HG03378 (cell line): ENCODE measurements at regions not wholly inside any gene's neighbourhood (a gene's known extent, or its start where the extent isn't known, plus 50 kb on each side); places are given as distances from the start of the nearest gene placed in this dataset.

Source experiments
- ATAC-seq: cut with Tn5 transposase; IDR thresholded peaks from one replicate; pipeline ENCODE4 v1.9.1; 2021; ENCODE audit warnings: mild to moderate bottlenecking, moderate library complexity; ENCODE audit not compliant: unreplicated experiment

GRCh38 chr1:57883642-57883995 lies 459.8 kb upstream of the DAB1 start:
- ATAC-seq: no peak

- ATAC-seq: no peak
Observed at GRCh38 chr1:57882934-57883641, 459.2 kb upstream of the DAB1 start.

GRCh38 chr1:57882072-57882471 lies 458.2 kb upstream of the DAB1 start:
- no peak for ATAC-seq

GRCh38 chr1:57881639-57882038 lies 457.8 kb upstream of the DAB1 start:
- no peak for ATAC-seq

GRCh38 chr1:57879700-57880099 lies 455.8 kb upstream of the DAB1 start:
- no peak for ATAC-seq

- no peak for ATAC-seq
Observed at GRCh38 chr1:57874418-57874877, 450.6 kb upstream of the DAB1 start.

- no peak for ATAC-seq
Observed at GRCh38 chr1:57872913-57873312, 449.1 kb upstream of the DAB1 start.

- ATAC-seq: no peak
Observed at GRCh38 chr1:57868908-57869307, 445.0 kb upstream of the DAB1 start.

- no peak for ATAC-seq
Observed at GRCh38 chr1:57868239-57868638, 444.4 kb upstream of the DAB1 start.

GRCh38 chr1:57866998-57867397 lies 443.1 kb upstream of the DAB1 start:
- no peak for ATAC-seq

GRCh38 chr1:57860931-57861565 lies 437.2 kb upstream of the DAB1 start:
- ATAC-seq: no peak

GRCh38 chr1:57860325-57860724 lies 436.5 kb upstream of the DAB1 start:
- ATAC-seq: no peak

- no peak for ATAC-seq
Observed at GRCh38 chr1:57858740-57859139, 434.9 kb upstream of the DAB1 start.

- no peak for ATAC-seq
Observed at GRCh38 chr1:57857809-57858208, 433.9 kb upstream of the DAB1 start.

- ATAC-seq: no peak
Observed at GRCh38 chr1:57854436-57854835, 430.6 kb upstream of the DAB1 start.

- no peak for ATAC-seq
Observed at GRCh38 chr1:57850176-57850940, 426.5 kb upstream of the DAB1 start.

- ATAC-seq: no peak
Observed at GRCh38 chr1:57848406-57848805, 424.5 kb upstream of the DAB1 start.

GRCh38 chr1:57845041-57845440 lies 421.2 kb upstream of the DAB1 start:
- no peak for ATAC-seq

- no peak for ATAC-seq
Observed at GRCh38 chr1:57844382-57844980, 420.6 kb upstream of the DAB1 start.

- ATAC-seq: no peak
Observed at GRCh38 chr1:57843760-57844159, 419.9 kb upstream of the DAB1 start.

- ATAC-seq: no peak
Observed at GRCh38 chr1:57839526-57839925, 415.7 kb upstream of the DAB1 start.

GRCh38 chr1:57839067-57839466 lies 415.2 kb upstream of the DAB1 start:
- ATAC-seq: no peak
